ENCODE measurements at regions not wholly inside any gene's neighbourhood (a gene's known extent, or its start where the extent isn't known, plus 50 kb on each side); places are given as distances from the start of the nearest gene placed in this dataset.

GRCh38 chr16:35744726-35745125, 2285.3 kb downstream of the TP53TG3F start:
- no peaks in the 10 kb centered on the region for H3K27me3 ChIP-seq (replicated peaks in 1 of 4; ENCODE audit: control extremely low read depth in 1 of 4, control insufficient read depth in 3 of 4, insufficient read depth in 4 of 4, low read length in 3 of 4)
- DNase-seq (no peak), ATAC-seq (ENCODE audit: low read depth) (no peak)
- H3K9ac ChIP-seq (ENCODE audit: low read length), result no peak overlapping the region
- H3K4me1 ChIP-seq (ENCODE audit: control insufficient read depth in 2 of 2, insufficient read depth in 2 of 2, low read length in 2 of 2), result no peaks in the 10 kb centered on the region
- H2AFZ ChIP-seq (ENCODE audit: insufficient read depth, low read depth, low read length, poor library complexity, severe bottlenecking), result no peak overlapping the region
- Mint-ChIP-seq H3K27me3 (no peaks in the 10 kb centered on the region), H3K9me3 (ENCODE audit: insufficient read depth) (peaks cover 17% of the 10 kb centered on the region), H3K4me1 (no peaks in the 10 kb centered on the region), H3K4me3 (no peak overlapping the region), H3K27ac (no peak overlapping the region)
- H3K27ac ChIP-seq (ENCODE audit: low read length in 2 of 2), result no peak overlapping the region
- H3K4me3 ChIP-seq (ENCODE audit: control extremely low read depth in 1 of 5, extremely low read depth in 1 of 5, insufficient read depth in 1 of 5, low read depth in 2 of 5, low read length in 4 of 5), result no peak overlapping the region
- 85% methylated on average over 4 of the region's 4 CpGs for WGBS (ENCODE audit: insufficient coverage)
- CTCF ChIA-PET, result no interaction called here
- POLR2A ChIA-PET, result no interaction called here
- H4K20me1 ChIP-seq (ENCODE audit: control insufficient read depth, insufficient read depth, low read length, poor library complexity, severe bottlenecking), result no peaks in the 10 kb centered on the region
- H3K9me3 ChIP-seq (ENCODE audit: control extremely low read depth in 1 of 3, control insufficient read depth in 2 of 3, insufficient read depth in 1 of 3, low read length in 2 of 3), result peaks cover 0 to 45% (median 0%) of the 10 kb centered on the region in 3 donors
- intact Hi-C loops (cut with micrococcal nuclease), result no loop called here
- no peak overlapping the region for H3K4me2 ChIP-seq (replicated peaks; ENCODE audit: low read depth, low read length, poor library complexity, severe bottlenecking)
- H3K36me3 ChIP-seq (replicated peaks in 1 of 2; ENCODE audit: control extremely low read depth in 1 of 2, control insufficient read depth in 1 of 2, extremely low read depth in 1 of 2, insufficient read depth in 2 of 2, low read length in 1 of 2), result no peaks in the 10 kb centered on the region
- no peaks in the 10 kb centered on the region for H3K79me2 ChIP-seq (ENCODE audit: control insufficient read depth, insufficient read depth, low read length)
- TF ChIP-seq CTCF (IDR thresholded peaks at IDR 0.05) (no peak), EZH2 (IDR thresholded peaks at IDR 0.05; ENCODE audit: borderline replicate concordance, insufficient read depth, low read depth, low read length, poor library complexity, severe bottlenecking) (no peak)

DNA sequence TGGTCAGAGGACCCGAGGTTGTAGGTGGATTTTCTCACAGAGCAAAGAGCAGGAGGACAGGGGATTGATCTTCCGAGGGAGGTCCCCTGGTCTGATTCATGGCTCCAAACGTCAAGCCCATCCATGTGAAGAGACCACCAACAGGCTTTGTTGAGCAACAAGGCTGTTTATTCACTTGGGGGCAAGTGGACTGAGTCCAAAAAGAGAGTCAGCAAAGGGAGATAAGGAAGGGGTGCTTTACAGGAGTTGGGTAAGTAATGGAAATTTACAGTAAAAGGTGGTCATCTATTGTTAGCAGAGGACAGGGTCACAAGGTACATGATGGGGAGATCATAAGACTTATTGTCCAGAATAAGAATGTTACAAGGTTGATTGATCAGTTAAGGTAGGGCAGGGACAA, 2285.8 kb downstream of the TP53TG3F start:
- H3K4me3 ChIP-seq (ENCODE audit: control extremely low read depth in 1 of 5, extremely low read depth in 1 of 5, insufficient read depth in 1 of 5, low read depth in 2 of 5, low read length in 4 of 5), result no peak overlapping the region
- CTCF ChIA-PET, result no interaction called here
- H3K79me2 ChIP-seq (ENCODE audit: control insufficient read depth, insufficient read depth, low read length), result no peaks in the 10 kb centered on the region
- no peak overlapping the region for H3K27ac Mint-ChIP-seq
- POLR2A ChIA-PET, result no interaction called here
- H3K4me1 Mint-ChIP-seq, result no peaks in the 10 kb centered on the region
- no peaks in the 10 kb centered on the region for H3K4me1 ChIP-seq (ENCODE audit: control insufficient read depth in 2 of 2, insufficient read depth in 2 of 2, low read length in 2 of 2)
- TF ChIP-seq EZH2 (IDR thresholded peaks at IDR 0.05; ENCODE audit: borderline replicate concordance, insufficient read depth, low read depth, low read length, poor library complexity, severe bottlenecking), result no peak
- TF ChIP-seq CTCF (IDR thresholded peaks at IDR 0.05), result no peak
- H3K9ac ChIP-seq (ENCODE audit: low read length), result no peak overlapping the region
- H3K9me3 ChIP-seq (ENCODE audit: control extremely low read depth in 1 of 3, control insufficient read depth in 2 of 3, insufficient read depth in 1 of 3, low read length in 2 of 3), result peaks cover 0 to 50% (median 0%) of the 10 kb centered on the region in 3 donors
- intact Hi-C loops (cut with micrococcal nuclease), result no loop called here
- peaks cover 17% of the 10 kb centered on the region for H3K9me3 Mint-ChIP-seq (ENCODE audit: insufficient read depth)
- no peaks in the 10 kb centered on the region for H3K36me3 ChIP-seq (replicated peaks in 1 of 2; ENCODE audit: control extremely low read depth in 1 of 2, control insufficient read depth in 1 of 2, extremely low read depth in 1 of 2, insufficient read depth in 2 of 2, low read length in 1 of 2)
- 50% methylated on average over 3 of the region's 3 CpGs for WGBS (ENCODE audit: insufficient coverage)
- H3K27me3 Mint-ChIP-seq, result no peaks in the 10 kb centered on the region
- no peak for ATAC-seq (ENCODE audit: low read depth)
- DNase-seq, result no peak
- H2AFZ ChIP-seq (ENCODE audit: insufficient read depth, low read depth, low read length, poor library complexity, severe bottlenecking), result no peak overlapping the region
- no peaks in the 10 kb centered on the region for H4K20me1 ChIP-seq (ENCODE audit: control insufficient read depth, insufficient read depth, low read length, poor library complexity, severe bottlenecking)
- no peaks in the 10 kb centered on the region for H3K27me3 ChIP-seq (replicated peaks in 1 of 4; ENCODE audit: control extremely low read depth in 1 of 4, control insufficient read depth in 3 of 4, insufficient read depth in 4 of 4, low read length in 3 of 4)
- H3K4me2 ChIP-seq (replicated peaks; ENCODE audit: low read depth, low read length, poor library complexity, severe bottlenecking), result no peak overlapping the region
- H3K4me3 Mint-ChIP-seq, result no peak overlapping the region
- H3K27ac ChIP-seq (ENCODE audit: low read length in 2 of 2), result no peak overlapping the region

Data from B cell (primary cell).